Tibial nerve (tissue), 4 donors: ENCODE measurements at regions not wholly inside any gene's neighbourhood (a gene's known extent, or its start where the extent isn't known, plus 50 kb on each side); places are given as distances from the start of the nearest gene placed in this dataset.

Experiments used
- DNase-seq, 2 donors: peaks; one replicate each; pipeline ENCODE4 v3.0.0-alpha.2; 2019; ENCODE audit warnings: low spot score in 2 of 2
- H3K27ac ChIP-seq, 4 donors: fragments of 200-600 bp; sonication (generic) in 3 of 4; one replicate each; pipeline ENCODE4 v1.5.1; 2017 to 2019; ENCODE audit warnings: mild to moderate bottlenecking in 1 of 4
- H3K27me3 ChIP-seq, 2 donors: fragments of 200-600 bp; sonication (generic) in 1 of 2; one replicate each; pipeline versions ENCODE4 v1.5.1 to v1.6.0; 2017 to 2019
- H3K36me3 ChIP-seq, 3 donors: fragments of 200-600 bp; sonication (generic); one replicate each; pipeline ENCODE4 v1.5.1; 2018 to 2019
- H3K4me1 ChIP-seq, 4 donors: fragments of 200-600 bp; sonication (generic) in 3 of 4; one replicate each; pipeline ENCODE4 v1.5.1; 2017 to 2019
- H3K4me3 ChIP-seq, 4 donors: fragments of 200-600 bp; sonication (generic) in 3 of 4; one replicate each; pipeline ENCODE4 v1.5.1; 2017 to 2019; ENCODE audit warnings: mild to moderate bottlenecking in 1 of 4, moderate library complexity in 1 of 4
- H3K9me3 ChIP-seq, 4 donors: fragments of 200-600 bp; sonication (generic) in 3 of 4; one replicate each; pipeline ENCODE4 v1.5.1; 2017 to 2019
- EP300 ChIP-seq, 2 donors: sonication (generic); formaldehyde crosslinking; IDR thresholded peaks; one replicate each; pipeline ENCODE4 v1.6.1; 2017; ENCODE audit warnings: antibody characterized with exemption in 2 of 2, mild to moderate bottlenecking in 1 of 2
- POLR2A ChIP-seq, 2 donors: fragments of 450-650 bp; IDR thresholded peaks; one replicate each; pipeline ENCODE4 v1.6.1; 2017; ENCODE audit warnings: antibody characterized with exemption in 2 of 2, mild to moderate bottlenecking in 2 of 2, moderate library complexity in 2 of 2
- WGBS, 2 donors: methylation state at CpG; one replicate each; pipeline ENCODE4 v1.1.5; 2018; 5-methylcytosine and 5-hydroxymethylcytosine counted together
- TF ChIP-seq, protein P1 (sequence below), 5 experiments: fragments of 200-600 bp in 3 of 5; fragments of 450-650 bp in 2 of 5; sonication (generic) in 3 of 5; IDR thresholded peaks; one replicate each; pipeline ENCODE4 v1.5.1; 2016 to 2019; ENCODE audit warnings: antibody characterized with exemption in 5 of 5, mild to moderate bottlenecking in 3 of 5, moderate library complexity in 2 of 5

DNA sequence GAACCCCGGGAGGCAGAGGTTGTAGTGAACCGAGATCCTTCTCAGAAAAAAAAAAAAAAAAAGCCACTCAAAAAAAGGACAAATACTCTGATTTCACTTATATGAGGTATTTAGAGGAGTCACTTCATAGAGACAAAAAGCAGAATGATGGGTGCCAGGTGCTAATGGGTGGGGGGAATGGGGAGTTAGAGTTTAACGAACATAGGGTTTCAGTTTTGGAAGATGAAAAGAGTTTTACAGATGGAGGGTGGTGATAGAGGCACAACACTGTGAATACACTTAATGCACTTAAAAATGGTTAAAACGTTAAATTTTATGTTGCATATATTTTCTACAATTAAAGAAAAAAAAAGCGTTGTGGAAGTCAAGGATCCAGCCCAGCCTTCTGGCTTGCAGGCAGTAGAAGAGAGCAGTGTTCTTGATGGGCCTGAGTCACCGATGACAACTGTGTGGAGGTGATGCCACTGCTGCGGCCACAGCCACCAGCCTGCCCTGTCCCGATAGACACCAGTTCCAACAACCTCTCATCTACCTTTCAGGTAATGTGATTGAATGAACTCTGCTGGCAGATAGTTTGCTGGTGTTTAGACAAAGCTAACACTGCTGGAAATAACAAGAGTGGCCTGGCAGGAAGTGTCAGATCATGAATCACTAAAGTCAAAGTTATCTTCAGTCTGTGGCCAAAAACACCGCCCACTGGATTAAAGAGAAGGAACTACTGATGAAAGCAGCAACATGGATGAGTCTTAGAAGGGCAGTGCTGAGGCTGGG, 49.9 kb upstream of the COX10 start:
- H3K27ac ChIP-seq = no peak overlapping the region
- H3K4me3 ChIP-seq = no peak overlapping the region
- no peaks in the 10 kb centered on the region for H3K9me3 ChIP-seq
- no peaks in the 10 kb centered on the region for H3K4me1 ChIP-seq
- WGBS, 2 donors = 84 to 93% methylated on average over 9 of the region's 9 CpGs
- no peaks in the 10 kb centered on the region for H3K27me3 ChIP-seq
- DNase-seq = no peak
- TF ChIP-seq POLR2A (IDR thresholded peaks at IDR 0.05) (no peak), EP300 (IDR thresholded peaks at IDR 0.05) (no peak)
- TF ChIP-seq, protein P1, sequence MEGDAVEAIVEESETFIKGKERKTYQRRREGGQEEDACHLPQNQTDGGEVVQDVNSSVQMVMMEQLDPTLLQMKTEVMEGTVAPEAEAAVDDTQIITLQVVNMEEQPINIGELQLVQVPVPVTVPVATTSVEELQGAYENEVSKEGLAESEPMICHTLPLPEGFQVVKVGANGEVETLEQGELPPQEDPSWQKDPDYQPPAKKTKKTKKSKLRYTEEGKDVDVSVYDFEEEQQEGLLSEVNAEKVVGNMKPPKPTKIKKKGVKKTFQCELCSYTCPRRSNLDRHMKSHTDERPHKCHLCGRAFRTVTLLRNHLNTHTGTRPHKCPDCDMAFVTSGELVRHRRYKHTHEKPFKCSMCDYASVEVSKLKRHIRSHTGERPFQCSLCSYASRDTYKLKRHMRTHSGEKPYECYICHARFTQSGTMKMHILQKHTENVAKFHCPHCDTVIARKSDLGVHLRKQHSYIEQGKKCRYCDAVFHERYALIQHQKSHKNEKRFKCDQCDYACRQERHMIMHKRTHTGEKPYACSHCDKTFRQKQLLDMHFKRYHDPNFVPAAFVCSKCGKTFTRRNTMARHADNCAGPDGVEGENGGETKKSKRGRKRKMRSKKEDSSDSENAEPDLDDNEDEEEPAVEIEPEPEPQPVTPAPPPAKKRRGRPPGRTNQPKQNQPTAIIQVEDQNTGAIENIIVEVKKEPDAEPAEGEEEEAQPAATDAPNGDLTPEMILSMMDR (IDR thresholded peaks at IDR 0.05) = no peak
- peaks cover 0 to 4% (median 0%) of the 10 kb centered on the region in 3 donors for H3K36me3 ChIP-seq
